Stimulated activated CD4-positive, alpha-beta T cell treated with anti-CD3 and anti-CD28 coated beads, Interleukin-4, amount 100 ng/mL, for 1 hour (primary cell): ENCODE measurements at regions not wholly inside any gene's neighbourhood (a gene's known extent, or its start where the extent isn't known, plus 50 kb on each side); places are given as distances from the start of the nearest gene placed in this dataset.
"Not testable (repeated sequence)": the region's sequence is repeated elsewhere in the genome, so short reads cannot be mapped to it uniquely, and the experiment has no call there.

Experiments used
- DNase-seq: peaks from one replicate; pipeline ENCODE4 v3.0.0-alpha.2; 2020

DNA sequence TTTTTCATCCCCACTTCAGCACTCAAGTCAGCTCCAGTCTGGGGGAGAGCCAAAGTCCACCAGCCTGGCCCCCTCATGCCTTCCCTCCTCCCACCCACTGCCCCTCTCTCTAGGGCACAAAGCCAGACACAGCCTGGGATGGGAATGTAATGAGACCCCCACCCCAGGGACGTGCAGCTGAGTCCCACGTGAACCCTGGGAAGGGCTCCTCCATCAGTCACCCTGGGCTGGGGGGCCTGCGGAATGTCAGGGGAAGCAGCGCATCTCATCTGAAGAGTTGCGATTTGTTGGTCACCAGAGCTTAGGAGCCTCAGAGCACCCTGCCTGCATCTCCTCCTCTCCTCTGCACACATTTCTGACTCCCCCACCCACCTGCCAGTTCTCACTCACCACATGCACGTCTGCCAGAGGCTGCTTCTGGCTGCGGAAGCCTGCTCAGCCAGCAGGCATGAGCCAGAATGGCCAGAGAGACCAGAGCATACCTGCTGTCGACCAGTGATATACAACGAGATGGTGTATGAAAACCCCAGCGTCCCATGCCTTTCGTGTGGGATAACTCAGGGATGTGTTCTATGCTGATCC is 167.1 kb upstream of the TOP1 start:
- DNase-seq, result no peak

DNA sequence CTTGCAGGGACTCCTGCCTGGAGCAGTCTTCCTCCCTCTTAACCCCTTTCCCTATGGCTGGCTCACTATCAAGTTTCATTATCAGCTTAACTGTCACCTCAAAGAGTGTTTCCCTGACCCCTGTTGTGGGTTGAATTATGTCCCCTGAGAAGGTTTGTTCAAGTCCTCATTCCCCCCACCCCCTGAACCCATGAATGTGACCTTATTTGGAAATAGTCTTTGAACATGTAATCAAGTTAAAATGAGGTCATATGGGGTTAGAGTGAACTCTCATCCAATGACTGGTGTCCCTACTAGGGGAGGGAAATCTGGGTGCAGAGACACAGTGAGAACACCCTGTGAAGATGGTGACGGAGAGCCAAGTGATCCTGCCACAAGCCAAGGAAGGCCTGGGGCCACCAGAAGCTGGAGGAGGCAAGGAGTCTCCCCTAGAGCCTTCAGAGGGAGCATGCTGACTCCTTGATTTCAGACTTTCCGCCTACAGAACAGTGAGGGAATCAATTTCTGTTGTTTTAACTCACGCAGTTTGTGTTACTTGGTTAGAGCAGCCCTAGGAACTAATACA is 165.2 kb upstream of the TOP1 start:
- DNase-seq, result no peak

DNA sequence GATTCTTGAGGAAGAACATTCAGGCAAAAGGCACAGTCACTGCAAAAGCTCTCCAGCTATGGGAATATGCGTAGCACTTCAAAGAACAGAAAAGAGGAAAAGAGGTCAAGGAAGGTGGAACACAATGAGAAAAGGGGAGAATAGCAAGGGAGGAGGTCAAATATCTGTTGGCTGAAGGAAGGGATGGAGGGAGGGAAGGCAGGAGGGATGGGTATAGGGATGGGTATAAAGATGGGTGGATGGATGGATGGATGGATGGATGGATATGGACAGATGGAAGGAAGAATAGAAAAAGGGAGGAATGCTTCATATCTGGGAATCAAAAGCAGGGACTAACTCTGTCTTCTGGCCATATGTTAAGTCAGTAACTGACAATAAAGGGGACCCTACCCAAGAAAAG is 164.2 kb upstream of the TOP1 start:
- DNase-seq, result no peak

DNA sequence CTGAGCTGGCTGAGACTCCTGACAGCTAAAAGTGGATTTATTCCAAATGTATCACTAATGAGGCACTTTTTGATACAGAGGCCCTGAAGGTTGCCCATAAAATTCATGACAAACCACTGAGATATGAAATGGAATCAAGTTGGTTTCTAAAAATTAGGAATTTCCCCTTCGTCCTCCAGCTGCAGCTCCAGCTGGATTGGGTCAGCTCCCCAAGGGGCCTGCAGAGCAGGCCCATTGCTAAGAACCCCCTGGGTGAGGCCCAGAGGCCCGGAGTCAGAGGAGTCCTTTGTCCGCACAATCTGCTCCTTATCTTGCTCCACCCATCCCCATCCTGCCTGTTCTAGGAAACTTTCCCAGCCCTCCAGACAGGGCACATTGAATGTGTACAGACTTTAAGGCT is 163.5 kb upstream of the TOP1 start:
- no peak for DNase-seq

DNA sequence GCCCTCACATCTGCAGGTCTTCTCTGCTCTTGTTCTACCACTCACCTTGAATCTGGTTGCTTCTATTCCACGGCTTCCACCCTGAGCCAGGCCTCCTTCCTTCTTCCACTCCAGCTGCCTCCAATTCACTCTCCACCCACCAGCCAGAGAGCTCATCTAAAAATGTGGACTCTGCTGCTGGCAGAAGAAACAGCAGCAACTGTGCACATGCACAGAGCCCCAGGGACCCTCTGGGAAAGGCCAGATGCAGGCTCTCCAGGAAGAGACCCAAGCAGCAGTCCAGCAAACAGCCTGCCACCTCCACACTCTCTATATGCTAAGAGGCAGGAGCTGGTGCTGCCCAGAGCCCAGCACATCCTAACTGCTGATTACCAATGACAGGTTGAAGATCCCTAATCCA is 162.6 kb upstream of the TOP1 start:
- DNase-seq, result no peak

DNA sequence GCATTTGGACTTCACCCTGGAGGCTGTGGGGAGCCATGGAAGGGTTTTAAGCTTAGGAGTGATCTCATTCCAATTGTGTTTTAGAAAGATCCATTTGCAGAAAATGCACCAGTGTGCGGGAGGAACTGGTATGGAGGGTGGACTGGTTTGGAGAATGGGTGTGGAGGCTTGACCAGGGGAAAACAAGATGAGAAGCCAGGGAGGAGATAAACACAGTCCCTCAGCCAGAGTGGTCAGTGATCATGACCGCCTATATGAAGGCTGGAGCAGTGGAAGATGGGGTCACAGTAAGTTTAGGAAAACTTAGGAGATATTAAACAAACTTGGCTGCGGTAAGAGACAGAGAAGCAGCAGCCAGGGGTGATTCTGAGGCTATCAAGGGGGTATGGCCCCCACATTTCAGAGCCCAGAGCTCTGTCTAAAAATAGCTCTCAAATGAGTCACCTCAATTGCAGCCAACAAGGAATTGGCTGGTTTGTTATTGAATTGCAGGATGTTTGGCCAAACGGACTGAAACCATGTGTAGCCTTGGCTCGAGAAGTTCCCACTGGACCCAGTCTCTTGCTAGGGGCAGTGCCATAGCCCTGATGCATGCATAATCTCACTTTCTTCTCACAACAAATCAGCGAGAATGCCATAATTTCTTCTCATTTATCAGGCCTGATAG is 159.9 kb upstream of the TOP1 start:
- no peak for DNase-seq

DNA sequence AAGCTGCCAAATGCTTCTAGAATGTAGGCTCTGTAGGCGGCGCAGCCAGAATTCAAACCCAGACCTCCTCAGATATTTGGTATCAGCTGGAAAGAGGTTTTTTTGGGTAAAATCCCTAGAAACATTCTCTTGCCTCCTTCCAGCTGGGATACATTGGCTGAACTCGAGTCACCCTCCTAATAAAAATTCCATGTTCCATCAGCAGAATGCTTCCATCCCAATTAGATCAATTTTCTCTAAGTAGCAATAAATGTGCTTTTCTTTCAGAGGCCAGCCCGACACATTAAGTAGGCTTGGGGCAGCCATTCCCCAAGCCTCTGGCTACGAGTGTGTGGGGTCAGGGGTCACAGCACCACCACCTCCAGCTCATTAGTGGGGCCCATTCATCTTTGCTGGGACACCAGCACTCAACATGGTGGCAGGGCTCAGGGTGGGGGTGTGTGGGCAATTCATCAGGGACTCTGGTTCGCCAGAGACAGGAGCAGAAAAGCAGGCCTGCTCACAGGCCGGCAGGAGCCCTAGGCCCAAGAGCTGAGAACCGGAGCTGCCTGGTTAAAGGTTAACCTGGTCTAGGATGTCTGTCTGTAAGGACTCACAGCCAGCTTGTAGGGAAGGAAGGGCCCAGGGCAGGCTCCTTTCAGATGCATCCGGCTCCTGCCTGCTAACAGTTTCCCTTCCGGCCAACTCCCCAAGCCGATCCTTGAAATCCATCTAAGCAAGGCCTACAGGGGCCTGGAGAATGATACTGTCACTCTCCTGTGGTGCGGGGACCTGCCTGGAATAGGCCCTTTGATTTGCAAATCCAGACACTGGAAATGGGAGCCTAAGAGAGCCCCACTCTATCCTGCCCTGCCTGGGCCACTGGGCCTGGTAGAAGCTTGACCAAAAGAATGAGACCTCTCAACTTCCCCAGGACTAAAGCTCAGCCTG is 159.1 kb upstream of the TOP1 start:
- DNase-seq, result no peak

DNA sequence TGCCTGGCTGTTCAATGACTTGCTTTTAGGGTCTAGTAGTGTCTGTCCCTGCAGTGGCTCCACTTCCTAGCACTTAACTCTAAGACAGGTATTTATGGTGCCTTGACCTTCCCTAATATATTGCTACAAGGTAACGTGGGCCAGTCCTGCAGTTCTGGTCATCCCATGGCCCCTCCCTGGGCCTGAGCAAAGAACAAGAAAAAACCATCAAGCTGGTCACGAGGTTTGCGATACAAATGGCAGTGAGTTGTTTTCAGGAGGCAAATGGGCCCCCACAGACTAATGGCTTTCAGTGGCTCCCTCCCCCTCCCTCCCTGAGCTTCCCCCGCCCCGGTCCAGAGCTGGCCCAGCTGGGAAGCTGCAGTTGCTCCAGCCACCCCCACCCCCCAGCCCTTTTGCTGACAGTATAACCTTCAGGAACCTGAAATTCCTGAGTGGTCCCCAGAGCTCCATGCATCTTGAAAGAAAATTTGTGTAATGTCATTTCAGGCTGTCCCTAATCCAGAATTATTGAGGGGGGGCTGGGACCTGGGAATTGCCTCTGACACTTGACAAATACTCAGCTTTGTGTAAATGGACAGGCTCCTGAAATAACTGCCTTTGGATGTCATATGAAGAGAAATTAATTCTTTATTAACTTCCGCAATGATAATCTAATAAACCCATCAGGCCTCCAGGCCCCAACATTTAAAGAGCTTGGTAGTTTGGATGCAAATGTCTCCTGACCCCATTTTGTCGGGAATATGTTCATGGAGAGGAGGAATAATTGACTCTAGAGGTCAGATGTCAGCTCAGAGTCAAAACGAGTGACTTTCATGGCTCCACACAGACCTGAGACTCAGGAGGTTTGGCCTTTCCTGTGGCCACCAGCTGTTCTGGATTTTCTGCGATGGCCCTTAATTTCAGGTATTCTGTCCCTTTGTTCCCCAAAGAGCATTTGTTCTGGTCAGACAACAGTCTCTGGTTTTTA is 153.2 kb upstream of the TOP1 start:
- DNase-seq, result no peak

DNA sequence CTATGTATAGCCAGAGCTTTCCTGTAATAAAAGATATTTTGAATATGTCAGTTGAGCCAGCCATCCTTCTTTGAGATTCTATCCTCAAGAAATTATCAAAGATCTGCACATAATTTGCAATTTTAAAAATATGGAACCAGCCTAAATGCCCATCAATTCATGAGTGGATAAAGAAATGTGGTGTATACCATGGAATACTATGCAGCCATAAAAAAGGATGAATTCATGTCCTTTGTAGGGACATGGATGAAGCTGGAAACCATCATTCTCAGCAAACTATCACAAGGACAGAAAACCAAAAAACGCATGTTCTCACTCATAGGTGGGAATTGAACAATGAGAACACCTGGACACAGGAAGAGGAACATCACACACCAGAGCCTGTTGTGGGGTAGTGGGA is 150.5 kb upstream of the TOP1 start:
- not testable (repeated sequence) for DNase-seq

DNA sequence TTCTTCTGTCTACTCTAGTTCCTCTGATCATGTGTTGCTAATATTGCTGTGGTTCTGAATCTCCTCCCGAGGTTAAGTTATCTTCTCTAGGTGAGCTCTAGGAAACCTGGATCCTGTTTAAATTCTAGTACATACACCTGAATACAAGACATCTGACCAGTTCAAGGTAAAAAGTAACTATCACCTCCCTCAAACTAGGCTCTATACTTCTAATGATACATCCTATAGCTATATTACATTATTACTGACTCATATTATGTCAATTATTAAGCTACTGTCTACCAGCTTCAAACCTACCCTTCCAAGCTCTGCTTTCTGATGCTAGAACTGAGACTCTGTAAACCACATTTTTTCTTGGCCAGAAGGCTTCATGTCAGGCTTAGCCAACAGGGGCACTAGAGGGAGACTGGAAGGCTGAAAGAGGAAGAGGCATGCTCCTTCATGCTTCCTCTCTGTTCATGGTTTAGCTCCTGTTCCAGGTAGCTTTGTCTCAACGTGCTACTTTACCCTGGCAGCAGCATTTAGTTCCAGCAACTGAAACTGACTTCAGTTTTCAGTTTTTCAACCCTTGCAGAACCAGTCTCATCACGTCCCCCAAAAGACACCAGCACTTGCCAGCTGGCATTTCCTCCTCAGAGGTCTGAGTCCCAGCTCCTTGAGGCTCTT is 148.4 kb upstream of the TOP1 start:
- DNase-seq, result no peak

DNA sequence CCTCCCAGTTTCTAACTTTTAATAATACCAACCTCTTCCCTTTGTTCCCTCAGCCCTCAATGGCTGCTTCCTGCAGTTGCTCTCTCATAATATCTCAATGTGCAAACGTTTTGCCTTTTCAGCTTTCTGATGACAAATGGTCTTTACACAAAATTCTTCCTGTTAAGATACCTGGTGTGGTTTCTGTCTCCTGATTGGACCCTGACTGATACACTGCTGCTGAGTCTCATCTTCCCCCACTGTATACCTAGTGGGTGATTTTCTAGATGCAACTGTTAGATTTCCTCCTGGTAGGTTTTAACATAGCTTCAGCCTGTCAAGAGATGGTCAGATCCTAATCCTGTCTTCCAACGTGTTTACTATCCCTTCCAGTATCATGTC is 147.9 kb upstream of the TOP1 start:
- no peak for DNase-seq

DNA sequence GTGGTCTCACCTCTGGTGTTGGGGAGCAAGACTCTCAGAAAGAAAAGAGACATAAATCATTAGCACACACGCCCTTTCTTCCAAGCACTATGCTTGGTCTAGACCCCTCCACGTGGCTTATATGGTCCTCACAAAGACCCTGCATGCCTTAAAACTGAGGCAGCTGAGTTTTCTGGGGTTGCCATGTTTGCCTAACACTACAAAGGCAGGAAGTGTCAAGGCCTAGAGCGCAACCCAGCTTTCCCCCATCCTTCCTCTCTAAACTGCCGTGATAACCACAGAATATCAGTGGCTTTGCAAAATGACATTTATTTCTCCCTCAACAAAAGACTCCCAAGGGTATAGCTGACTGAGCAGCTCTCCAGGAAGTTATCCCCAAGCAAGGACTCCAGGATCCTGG is 146.5 kb upstream of the TOP1 start:
- DNase-seq, result no peak

DNA sequence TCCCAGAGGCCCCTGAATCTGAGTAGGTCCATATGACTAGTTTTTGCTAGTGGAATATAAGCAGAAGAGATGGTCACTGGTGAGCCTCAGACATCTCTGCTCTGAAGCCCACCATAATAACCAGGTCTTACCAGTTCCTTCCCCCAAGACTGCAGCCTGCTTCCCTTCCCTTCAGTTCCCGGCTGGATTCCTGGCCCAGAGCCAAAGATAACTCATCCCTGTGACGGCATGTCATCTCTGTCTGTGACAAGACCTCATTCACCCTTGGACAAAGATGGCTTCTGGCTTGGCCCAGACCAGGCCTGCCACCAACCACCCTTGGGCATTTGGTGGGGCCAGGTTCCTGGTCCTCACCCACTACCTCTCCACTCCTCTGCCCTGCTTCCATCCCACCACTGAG is 145.5 kb upstream of the TOP1 start:
- DNase-seq, result no peak

DNA sequence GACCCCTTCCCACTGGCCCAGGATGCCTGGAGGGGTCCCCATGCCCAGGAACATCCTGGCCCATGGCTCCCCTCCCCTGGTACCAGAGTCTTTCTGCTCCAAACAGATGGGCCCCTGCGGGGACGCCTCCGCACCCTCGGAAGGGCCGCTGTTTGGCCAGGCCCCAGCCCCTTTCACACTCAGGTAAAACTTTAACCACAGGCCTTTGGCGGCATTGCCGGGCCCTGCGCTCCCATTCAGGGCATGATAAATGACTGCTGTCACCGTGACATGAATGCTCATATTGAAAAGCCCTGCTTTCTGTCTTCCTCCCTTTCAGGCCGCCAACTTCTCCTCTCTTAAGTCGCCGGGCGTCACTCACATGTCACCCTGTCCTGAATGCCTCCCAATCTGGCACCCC is 141.5 kb upstream of the TOP1 start:
- DNase-seq, result no peak

DNA sequence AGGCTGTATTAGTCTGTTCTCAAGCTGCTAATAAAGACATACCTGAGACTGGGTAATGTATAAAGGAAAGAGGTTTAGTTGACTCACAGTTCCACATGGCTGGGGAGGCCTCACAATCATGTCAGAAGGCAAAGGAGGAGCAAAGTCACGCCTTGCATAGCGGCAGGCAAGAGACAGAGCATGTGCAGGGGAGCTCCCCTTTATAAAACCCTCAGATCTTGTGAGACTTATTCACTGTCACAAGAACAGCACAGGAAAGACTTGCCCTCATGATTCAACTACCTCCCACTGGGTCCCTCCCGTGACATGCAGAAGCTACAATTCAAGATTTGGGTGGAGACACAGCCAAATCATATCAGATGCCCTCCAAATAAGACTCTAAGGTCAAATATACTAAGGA is 139.4 kb upstream of the TOP1 start:
- DNase-seq, result not testable (repeated sequence)

DNA sequence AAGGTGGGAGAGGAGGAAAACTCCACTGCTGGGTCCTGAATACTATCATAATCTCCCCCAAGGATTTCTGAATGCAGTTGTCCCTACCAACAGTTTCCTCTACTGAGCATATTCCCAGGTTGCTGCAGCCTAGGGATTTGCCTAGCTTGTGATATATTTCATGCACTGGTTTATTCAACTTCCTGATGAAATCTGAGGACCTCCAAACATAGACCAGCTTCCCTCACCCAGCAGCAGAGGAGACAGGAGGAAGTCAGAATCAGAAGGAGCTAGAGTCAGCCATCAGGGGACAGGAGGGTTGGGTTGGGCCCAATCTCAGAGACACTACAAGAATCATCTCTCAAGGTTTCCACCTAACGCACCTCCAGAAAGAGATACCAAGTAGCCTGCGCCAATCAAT is 138.4 kb upstream of the TOP1 start:
- no peak for DNase-seq

DNA sequence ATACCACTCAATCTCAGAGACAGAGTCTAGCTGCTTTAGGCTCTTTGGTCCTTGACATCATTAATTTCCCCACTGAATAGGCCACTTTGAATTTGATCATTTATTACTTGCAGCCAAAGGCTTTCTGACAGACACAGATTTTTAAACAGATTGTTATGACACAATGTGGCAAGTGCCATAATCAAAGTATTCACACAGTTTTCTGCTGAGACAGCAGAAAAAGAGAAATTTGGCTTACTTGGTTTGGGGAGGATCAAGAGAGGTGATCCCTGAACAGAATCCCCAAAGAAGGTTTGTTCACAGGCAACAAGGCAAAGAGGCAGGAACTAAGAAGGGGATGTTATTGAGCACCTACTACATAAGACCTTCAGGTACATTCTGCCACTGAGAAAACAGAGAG is 138.0 kb upstream of the TOP1 start:
- DNase-seq, result no peak

DNA sequence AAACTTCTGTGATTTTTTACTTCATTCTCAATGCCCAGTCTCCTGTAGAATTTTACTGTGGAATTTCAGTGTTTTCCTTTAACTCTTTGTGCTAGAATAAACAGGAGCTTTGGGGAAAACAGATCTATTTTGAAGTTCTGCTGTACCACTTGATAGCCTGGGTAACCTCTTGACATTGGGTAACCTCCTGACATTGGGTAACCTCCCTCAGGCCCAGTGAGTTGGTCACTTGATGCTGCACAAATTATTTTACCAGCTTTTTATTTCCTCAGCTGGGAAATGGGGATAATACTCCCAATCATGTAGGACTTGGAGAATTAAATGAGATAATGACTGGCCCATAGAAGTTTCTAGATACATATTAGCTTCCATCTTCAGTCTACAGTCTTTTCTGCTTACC is 137.3 kb upstream of the TOP1 start:
- no peak for DNase-seq

DNA sequence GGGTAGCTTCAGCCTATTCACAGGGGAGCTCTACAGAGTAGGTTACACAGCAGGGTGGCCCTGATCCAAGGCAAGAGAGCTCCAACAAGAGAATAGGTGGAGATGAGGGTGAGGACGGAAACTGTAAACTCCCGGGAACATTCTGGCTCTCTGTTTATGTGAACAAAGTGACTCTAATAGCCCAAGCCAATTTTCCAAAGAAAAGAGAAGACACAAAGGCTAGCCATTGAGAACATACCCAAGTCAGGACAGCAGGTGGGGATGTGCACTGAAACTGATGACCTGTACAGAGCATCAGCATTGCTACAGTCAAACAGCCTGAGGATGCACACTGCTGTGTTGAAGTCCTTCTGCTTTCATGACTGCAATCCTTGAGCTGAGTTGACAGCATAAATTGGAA is 136.0 kb upstream of the TOP1 start:
- DNase-seq, result no peak

DNA sequence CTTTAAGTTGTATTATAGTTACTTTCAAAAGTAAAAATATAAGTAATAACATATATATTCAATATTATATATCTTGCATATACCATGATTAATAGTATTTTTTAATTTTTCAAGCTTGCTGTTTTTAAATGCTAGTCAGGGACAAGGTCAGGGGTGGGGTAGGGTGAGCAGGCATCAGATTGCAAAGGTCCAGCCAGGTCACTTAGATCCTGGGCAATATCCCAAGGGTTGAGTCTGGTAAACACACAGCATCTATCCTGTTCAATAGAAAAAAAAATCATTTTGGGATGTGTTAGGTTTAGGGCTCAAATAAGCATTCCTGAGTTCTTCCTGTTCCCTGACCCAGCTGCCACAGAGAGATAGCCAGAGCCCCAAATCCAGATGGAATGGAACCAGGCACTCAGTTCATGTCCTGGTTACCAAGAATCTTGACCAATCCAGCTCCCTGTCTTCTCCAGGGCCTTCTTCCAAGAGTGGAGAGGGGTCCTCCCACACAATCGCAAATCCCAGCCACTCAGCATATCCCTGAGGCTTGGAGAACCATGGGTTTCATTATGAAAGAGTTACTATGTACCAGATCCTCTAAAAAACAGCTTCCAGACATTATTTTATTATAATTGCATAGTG is 134.9 kb upstream of the TOP1 start:
- no peak for DNase-seq

DNA sequence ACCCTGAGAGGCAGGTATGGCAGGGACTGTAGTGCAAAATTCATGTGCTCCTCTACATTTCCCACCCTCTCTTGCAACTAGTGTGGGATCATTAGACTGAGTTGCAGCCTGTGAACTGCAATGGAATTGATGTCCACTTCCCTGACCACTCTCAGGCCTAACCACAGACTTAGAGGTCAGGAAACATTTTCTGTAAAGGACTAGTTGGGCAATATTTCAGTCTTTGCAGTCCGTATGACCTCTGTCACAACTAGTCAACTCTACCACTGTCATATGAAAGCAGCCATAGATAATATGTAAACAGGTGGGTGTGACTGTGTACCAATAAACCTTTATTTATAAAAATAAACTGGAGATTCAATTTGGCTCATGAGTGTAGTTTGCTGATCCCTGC is 134.4 kb upstream of the TOP1 start:
- DNase-seq, result no peak

DNA sequence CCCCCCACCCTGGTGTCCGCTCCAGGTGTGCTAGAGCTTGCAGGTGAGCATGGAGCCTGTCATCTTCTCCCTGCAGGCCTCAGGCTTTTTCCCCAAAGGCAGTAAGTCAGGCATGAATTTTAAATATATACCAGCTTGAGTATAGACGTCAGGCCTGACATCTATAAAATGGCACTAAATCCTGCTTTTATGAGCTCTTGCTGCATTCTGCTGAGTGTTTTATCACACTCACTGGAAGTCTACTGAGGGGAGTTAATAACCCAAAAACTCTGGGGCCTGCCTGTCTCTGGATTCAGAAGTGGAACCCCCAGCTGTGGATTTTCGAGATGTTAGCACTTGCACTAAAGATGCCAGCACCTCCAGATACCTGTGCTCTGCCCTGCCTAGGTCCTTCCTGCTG is 133.4 kb upstream of the TOP1 start:
- no peak for DNase-seq
